NCI-H1417 (cell line): ENCODE measurements at regions not wholly inside any gene's neighbourhood (a gene's known extent, or its start where the extent isn't known, plus 50 kb on each side); places are given as distances from the start of the nearest gene placed in this dataset.

ENCODE experiments used
- DNase-seq, 3 experiments: peaks; one replicate each; lab custom pipeline; 2025; lab: John Stamatoyannopoulos, UW

DNA sequence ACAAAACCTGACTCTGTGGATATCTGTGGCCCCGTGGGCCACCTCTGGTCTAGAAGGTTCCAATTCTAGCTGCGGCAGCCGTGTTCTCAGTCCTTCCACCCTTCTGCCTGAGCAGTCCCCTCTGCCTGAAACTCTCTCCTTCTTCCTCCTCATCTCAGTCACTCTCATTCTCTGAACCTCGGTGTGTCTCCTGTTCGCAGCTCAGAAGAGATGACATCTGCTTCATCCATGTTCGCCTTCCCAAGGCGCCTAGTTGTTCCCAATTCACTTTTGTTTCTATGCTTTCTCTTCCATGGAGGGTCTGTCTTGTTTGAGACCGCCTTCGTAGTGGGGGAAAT, 95.5 kb downstream of the CEBPB start:
- no peak for DNase-seq

DNA sequence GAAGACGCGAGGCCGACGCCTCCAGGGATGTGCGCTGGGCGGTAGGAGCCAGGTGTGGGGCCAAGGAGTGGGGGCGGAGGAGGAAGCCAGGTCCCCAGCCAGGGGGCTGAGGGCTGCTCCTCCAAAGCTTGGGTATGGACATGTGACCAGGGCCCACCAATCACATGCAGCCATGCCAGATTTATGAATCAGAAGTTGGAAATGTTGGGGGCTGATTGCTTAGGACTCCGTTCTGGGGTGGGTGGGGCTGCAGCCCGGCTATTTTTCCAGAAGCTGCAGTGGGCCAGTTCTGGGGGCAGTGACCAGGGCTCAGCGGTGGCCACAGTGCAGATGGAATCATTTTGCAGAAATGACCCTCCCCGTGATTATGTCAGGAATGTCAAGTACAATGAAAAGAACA, 96.0 kb downstream of the CEBPB start:
- DNase-seq, result no peak

DNA sequence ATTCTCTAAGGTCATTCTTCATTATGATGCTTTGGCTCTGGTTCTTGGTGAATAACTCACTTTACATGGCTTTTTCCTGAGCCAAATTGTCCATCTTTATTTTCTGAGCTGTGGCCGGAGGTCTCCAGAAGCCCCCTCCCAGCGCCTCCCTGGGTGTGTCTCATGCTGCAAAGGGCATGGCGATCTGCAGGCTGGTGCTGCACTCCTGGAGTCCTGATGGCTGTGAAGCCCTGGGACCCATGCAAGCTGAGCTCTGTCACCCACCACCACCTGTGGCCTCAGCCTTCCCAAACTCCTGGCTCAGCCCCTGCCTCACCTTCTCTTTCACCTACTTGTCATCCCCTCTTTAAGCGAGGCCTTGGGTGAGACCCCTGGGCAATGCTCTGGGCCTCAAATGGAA, 96.9 kb downstream of the CEBPB start:
- no peak for DNase-seq

DNA sequence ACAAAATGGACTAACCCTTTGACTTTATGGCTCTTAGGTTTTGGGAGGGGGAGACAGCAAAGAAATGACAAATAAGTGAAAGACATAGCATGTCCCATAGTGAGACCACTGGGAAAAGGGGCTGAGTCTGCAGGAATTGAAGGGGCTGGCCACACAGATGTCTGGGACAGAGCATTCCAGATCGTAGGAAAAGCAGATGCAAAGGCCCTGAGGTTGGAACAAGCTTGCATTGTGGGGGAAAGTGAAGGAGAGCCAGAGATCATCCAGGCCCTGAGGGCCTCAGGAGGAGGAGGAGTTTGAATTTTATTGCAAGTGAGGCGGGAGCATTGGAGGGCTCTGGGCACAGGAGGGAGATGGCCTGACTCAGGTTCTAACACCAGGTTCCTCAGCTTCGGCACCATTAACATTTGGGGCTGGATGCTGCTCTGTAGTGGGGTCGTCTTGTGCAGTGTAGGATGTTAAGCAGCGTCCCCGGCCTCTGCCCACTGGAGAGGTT, 97.5 kb downstream of the CEBPB start:
- no peak for DNase-seq

- no peak for DNase-seq
Measured at GRCh38 chr20:50289581-50289980, 99.0 kb downstream of the CEBPB start.

- DNase-seq, result no peak
Measured at GRCh38 chr20:50290112-50290511, 99.5 kb downstream of the CEBPB start.

GRCh38 chr20:50290808-50291207, 100.2 kb downstream of the CEBPB start:
- DNase-seq, result no peak

GRCh38 chr20:50291254-50292078, 100.8 kb downstream of the CEBPB start:
- no peak for DNase-seq

DNA sequence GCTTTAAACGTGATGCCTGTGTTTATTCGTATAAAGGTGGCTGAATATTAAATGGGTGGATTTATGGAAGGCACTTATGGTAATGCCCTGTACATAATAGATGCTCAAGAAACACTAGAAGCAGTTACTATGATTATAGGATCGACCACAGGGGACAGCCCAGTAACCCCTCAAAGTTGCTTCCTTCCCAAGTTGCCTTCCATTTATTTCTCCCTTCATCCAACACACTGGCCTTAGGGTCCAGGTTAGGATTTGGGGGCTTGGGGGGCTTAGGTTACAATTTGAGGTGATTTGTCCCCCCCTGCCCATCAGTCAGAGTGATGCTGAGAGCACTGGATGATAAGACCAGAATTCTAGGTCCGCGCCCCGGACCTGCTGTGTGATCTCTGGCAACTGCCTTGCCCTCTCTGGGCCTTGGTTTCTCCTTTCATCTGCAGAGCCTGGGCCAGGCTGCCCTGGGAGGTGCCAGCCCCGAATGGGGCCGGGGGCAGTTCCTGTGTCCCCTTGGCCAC, 101.5 kb downstream of the CEBPB start:
- DNase-seq, result no peak

GRCh38 chr20:50292591-50293283, 102.1 kb downstream of the CEBPB start:
- peak in 1 of 3 experiments; percentile 25 for DNase-seq

DNA sequence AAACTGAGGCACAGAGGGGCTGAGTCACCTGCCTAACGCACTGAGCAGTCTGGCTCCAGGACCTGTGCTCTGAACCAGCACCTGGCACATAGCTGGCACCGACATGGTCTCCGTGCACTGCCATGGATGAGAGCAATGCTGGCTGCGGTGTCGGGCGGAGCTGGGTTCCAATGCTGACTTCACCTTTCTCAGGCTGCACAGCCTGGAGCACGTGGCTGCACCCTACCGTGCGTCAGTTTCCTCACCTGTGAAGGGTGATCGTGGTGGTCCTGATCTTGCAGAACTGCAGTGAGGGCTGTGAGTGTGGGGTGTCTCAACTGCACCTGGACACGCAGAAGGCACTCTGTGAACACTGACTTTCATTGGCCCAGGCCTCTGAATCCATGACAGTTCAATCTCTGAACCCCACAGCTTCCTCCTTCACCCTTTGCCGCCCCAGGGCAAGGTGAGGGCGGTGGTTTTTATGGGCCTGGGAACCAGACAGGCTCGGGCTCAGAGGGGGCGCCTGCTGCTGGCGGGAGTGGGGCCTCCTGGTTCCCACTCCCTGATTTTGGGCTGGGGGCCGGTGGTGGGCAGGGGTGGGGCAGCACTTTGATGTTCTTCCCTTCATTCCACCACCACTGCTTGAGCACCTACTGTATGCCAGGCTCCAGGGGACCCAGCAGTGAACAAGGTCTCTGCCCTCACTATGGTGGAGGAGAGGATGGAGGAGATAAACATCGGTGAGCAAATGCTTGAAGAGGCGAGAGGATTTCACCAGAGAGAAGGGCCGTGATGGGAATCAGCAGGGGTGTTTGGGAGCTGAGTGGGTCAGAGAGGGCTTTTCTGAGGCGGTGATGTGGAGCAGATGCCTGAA, 102.9 kb downstream of the CEBPB start:
- no peak for DNase-seq

GRCh38 chr20:50294164-50295088, 103.8 kb downstream of the CEBPB start:
- no peak for DNase-seq

DNA sequence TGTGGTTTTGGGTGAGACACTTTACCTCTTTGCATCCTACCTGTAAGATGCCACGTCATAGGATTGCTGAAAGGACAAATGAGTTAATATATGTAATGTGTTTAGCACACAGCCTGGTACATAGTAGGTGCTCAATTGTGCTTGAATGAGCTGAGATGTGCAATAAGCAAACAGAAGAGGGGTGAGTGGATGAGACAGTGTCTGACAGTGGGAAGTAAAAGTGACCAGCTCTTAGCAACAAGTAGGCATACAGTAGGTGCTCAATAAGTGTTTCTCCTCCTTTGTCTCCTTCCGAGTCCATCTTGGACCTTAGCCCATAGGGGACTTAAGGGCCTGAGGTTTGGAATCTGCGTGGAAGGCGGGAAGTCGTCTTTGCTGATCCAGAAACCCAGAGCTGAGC, 104.7 kb downstream of the CEBPB start:
- DNase-seq, result no peak

DNA sequence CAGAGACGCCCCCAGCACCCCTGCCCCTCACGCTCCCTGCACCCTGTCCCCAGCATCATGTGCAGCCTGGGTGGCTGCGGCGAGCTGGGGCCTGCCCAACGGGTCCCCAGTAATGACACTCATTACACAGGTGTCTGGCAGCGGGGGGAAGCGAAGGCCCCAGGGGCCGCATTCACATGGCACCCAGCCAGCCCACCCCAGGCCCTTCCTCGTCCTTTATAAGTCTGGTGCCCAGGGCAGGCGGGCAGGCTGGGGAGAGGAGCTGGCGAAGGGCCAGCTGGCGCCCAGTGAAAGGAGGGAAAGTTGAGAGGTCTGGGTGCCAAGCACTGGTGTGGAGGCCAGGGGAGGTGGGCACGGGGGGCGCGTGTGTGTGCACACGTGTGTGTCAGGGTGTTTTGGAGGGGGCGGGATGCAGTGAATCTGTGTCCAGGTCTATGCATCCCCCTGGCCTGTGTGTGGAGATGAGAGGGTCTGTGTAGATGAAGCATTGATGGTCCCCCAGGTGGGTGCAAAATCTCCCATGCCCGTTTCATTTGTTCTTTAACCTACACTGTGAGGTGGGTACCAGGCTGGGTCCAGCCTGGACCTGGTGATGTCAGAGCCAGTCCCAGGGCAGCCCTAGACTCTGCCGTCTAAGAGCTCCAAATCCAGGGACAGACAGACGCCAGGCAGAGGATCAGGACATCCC, 105.3 kb downstream of the CEBPB start:
- peak in 2 of 3 experiments; percentile 63 to 83 for DNase-seq

GRCh38 chr20:50296450-50297375, 106.1 kb downstream of the CEBPB start:
- peak in 1 of 3 experiments; percentile 17 for DNase-seq

DNA sequence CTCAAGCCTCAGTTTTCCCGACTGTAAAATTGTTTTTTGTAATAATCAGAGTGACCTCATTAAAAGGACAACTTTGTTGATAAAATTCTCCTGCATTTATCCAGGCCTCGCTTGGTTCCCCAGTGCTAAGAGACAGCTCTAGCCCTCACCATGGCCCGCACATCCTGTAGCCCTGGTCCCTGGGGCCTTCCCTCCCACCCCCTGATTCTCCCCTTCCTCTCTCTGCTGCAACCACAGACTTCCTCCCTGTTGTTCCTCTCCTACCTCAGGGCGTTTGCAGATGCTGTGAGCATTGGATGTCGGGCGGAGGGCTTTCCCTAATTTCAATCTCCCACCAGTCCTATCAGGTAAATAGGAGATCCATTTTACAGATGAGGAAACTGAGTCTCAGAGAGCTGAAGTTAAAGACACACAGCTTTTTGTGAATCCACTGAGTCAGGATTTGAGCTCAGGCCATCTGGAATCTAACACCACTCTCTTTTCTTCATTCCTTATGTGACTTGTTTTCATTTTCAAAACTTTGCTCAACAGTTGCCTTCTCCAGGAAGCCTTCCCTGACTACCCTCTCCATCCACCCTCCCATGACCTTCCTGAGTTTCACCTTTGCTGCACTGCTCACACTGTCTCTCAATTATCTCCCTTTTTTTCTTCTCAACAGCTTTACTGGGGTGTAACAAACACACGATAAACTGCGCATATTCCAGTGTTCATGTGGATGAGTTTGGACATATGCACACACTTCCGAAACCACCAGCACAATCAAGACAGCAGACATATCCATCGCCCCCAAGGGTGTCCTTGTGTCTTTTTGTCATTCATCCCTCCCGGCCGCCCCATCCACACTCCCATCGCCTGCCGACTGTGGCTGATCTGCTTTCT, 107.1 kb downstream of the CEBPB start:
- DNase-seq, result no peak

DNA sequence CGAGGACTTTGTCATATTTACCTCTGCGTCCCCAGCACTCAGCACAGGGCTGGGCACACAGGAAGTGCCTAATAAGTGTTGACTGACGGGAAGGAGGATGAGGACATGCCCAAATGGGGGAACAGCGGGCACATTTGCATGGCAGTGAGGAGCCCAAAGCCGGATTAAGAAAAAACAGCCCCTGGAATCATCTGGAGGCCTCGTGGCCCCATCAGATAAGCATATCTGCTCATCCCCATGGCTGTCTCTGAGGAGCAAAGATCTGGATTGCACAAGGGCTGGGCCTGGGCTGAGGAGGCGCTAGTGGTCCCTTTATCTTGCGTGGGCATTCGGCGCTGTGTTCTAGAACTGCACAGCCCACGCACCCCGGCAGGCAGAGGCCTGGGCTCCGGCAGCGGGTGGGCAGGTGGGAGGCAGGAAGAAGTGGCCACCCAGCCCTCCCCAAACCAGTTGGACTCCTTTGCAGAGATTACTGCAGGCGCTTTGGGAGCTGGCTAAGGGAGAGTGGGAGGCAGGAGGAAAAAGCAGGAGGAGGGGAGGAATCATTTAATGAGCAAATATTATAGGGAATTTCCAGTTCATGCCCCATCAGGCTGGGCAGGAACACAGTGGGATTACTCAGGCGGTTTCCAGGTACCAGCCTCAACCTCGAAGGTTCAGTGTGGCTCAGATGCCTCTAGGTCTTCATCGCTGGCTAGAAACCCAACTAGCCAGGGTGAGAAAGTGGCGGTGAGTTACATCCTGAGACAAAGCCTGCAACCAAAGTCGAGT, 108.1 kb downstream of the CEBPB start:
- no peak for DNase-seq

GRCh38 chr20:50299325-50299629, 108.6 kb downstream of the CEBPB start:
- DNase-seq, result no peak
